ENCODE measurements at regions not wholly inside any gene's neighbourhood (a gene's known extent, or its start where the extent isn't known, plus 50 kb on each side); places are given as distances from the start of the nearest gene placed in this dataset.

DNA sequence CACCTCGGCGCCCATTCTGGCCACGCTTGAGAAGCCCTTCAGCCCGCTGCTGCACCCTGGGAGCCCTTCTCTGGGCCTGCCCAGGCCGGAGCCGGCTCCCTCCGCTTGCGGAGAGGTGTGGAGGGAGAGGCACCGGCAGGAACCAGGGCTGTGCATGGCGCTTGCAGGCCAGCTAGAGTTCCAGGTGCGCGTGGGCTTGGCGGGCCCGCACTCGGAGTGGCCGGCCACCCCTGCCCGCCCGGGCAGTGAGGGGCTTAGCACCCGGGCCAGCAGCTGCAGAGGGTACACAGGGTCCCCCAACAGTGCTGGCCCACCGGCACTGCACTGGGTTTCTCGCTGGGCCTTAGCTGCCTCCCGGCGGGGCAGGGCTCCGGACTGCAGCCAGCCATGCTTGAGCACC, 72.3 kb upstream of the SYK start:
- TF ChIP-seq, protein P1, sequence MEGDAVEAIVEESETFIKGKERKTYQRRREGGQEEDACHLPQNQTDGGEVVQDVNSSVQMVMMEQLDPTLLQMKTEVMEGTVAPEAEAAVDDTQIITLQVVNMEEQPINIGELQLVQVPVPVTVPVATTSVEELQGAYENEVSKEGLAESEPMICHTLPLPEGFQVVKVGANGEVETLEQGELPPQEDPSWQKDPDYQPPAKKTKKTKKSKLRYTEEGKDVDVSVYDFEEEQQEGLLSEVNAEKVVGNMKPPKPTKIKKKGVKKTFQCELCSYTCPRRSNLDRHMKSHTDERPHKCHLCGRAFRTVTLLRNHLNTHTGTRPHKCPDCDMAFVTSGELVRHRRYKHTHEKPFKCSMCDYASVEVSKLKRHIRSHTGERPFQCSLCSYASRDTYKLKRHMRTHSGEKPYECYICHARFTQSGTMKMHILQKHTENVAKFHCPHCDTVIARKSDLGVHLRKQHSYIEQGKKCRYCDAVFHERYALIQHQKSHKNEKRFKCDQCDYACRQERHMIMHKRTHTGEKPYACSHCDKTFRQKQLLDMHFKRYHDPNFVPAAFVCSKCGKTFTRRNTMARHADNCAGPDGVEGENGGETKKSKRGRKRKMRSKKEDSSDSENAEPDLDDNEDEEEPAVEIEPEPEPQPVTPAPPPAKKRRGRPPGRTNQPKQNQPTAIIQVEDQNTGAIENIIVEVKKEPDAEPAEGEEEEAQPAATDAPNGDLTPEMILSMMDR (IDR thresholded peaks at IDR 0.05) = no peak
- TF ChIP-seq EZH2 (IDR thresholded peaks at IDR 0.05) (no peak), EZH2phosphoT487 (IDR thresholded peaks at IDR 0.05) (no peak)

Data from neural progenitor cell (in vitro differentiated cells).